ENCODE measurements at regions not wholly inside any gene's neighbourhood (a gene's known extent, or its start where the extent isn't known, plus 50 kb on each side); places are given as distances from the start of the nearest gene placed in this dataset.

DNA sequence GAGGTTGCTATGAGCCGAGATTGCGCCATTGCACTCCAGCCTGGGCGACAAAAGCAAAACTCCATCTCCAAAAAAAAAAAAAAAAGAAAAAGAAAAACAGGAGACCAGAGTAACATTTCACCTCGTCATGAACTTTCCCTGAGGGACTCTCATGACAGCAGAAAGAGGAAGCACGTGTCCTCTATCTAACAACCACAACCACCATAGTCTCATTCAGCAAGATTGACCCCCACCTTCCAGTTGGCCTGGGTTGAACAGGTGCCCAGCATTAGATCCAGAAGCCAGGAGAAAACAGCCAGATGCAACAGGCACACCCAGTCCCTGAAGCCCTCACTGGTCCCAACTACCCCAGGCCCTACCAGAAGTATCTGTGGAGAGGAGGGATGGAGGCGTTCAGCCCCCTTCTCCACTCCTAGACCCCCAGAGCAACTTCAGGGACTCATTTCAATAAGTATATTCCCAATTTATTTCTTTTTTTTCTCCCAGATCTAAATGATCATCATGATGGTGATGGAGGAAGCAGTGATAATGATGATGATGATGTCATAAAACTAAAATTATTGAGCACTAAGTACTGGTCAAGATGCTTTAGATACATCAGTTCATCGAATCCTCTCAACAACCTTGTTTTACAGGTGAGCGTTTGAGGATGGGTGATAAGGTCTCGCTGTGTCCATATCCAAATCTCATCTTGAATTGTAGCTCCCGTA lies 235.0 kb downstream of the EFCAB11 start:
- Histone ChIP-seq H3K4me3 (no peak overlapping the region), H3K27me3 (no peaks in the 10 kb centered on the region), H3K36me3 (no peaks in the 10 kb centered on the region), H3K9me3 (no peaks in the 10 kb centered on the region), H3K27ac (no peak overlapping the region), H3K4me1 (peaks cover 21% of the 10 kb centered on the region)
- TF ChIP-seq POLR2A (IDR thresholded peaks at IDR 0.05) (no peak), POLR2AphosphoS5 (IDR thresholded peaks at IDR 0.05) (no peak), EP300 (IDR thresholded peaks at IDR 0.05) (no peak)
- TF ChIP-seq, protein P1, sequence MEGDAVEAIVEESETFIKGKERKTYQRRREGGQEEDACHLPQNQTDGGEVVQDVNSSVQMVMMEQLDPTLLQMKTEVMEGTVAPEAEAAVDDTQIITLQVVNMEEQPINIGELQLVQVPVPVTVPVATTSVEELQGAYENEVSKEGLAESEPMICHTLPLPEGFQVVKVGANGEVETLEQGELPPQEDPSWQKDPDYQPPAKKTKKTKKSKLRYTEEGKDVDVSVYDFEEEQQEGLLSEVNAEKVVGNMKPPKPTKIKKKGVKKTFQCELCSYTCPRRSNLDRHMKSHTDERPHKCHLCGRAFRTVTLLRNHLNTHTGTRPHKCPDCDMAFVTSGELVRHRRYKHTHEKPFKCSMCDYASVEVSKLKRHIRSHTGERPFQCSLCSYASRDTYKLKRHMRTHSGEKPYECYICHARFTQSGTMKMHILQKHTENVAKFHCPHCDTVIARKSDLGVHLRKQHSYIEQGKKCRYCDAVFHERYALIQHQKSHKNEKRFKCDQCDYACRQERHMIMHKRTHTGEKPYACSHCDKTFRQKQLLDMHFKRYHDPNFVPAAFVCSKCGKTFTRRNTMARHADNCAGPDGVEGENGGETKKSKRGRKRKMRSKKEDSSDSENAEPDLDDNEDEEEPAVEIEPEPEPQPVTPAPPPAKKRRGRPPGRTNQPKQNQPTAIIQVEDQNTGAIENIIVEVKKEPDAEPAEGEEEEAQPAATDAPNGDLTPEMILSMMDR (IDR thresholded peaks at IDR 0.05): no peak
- 93% methylated on average over 10 of the region's 10 CpGs for WGBS
- DNase-seq (ENCODE audit: low spot score in 2 of 2): no peak

DNA sequence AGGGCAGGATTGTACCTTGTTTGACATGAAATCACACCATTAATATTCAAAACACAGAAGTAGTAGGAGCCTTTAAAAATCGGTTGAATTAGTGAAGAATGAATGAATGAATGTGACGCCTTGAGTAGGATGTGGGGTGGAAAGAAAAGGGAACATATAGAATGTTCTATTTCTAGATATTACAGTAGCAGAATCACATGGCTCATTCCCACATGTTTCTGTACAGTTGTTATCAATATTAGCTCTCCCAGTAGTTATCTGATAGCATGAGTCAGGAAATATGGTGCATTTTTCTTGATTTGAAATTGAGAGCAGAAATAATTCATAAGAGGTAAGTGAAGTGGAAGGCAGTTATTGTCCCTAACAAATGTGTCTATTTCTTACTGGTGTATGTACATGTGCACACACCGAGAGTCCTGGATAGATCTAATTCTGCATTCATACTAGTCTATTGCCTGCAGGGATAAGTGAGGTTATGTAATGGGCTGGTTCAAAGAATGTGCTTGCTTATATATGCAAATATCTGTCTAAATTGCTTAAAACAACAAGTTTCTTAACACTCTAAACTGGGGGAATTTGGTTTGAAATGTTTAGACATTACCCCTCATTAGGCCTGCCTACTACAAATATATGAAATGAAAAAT lies 245.4 kb downstream of the EFCAB11 start:
- peaks cover 4% of the 10 kb centered on the region for H3K9me3 ChIP-seq
- H3K4me3 ChIP-seq: no peak overlapping the region
- no peak for TF ChIP-seq POLR2A (IDR thresholded peaks at IDR 0.05)
- TF ChIP-seq, protein P1 (IDR thresholded peaks at IDR 0.05): no peak
- TF ChIP-seq POLR2AphosphoS5 (IDR thresholded peaks at IDR 0.05): no peak
- no peaks in the 10 kb centered on the region for H3K27me3 ChIP-seq
- no peak overlapping the region for H3K27ac ChIP-seq
- 63% methylated on average over 3 of the region's 3 CpGs for whole genome bisulfite sequencing
- DNase-seq (ENCODE audit: low spot score in 2 of 2): no peak
- H3K36me3 ChIP-seq: no peaks in the 10 kb centered on the region
- H3K4me1 ChIP-seq: no peaks in the 10 kb centered on the region

DNA sequence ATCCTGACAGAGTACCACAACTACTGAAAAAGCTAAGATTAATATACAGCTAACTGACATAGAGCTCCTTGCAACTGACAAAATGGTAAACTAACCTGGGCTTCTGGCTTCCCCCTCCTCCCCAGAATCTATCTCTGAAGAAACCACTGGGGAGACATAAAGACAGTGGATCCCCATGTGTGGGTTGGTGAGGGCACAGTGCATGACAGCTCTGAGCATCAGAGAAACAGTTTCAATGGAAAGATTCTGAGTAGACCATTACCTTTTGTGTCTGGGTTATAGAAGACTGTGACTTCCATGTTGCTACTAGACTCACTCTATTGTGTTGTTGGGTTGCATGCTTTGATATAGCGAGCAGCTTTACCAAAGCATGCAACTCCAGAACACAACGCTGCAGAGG lies 247.4 kb downstream of the EFCAB11 start:
- no peak overlapping the region for H3K4me3 ChIP-seq
- H3K36me3 ChIP-seq: no peaks in the 10 kb centered on the region
- peaks cover 4% of the 10 kb centered on the region for H3K9me3 ChIP-seq
- peaks cover 12% of the 10 kb centered on the region for H3K4me1 ChIP-seq
- WGBS: 100% methylated on average over 1 of the region's 2 CpGs
- no peaks in the 10 kb centered on the region for H3K27me3 ChIP-seq
- no peak overlapping the region for H3K27ac ChIP-seq
- TF ChIP-seq POLR2AphosphoS5 (IDR thresholded peaks at IDR 0.05): no peak
- TF ChIP-seq, protein P1 (IDR thresholded peaks at IDR 0.05): no peak
- TF ChIP-seq POLR2A (IDR thresholded peaks at IDR 0.05): no peak
- no peak for TF ChIP-seq EP300 (IDR thresholded peaks at IDR 0.05)
- no peak for DNase-seq (ENCODE audit: low spot score in 2 of 2)

DNA sequence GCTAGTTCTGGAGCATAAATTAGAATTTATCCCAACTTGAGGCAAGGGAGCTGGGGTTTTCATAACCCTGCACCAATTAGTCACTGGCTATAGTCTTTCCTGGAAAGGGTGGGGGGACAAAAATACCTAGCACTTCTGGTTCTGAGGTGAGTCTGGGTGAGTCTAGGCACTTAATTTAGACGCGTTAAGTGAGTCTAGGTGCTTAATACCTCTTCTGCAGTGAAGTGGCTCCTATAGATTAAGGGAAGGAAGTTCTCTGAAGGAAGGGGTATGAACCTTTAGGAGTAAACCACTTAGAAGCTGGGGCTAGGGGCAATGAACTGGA lies 251.7 kb downstream of the EFCAB11 start:
- DNase-seq (ENCODE audit: low spot score in 2 of 2): no peak
- Histone ChIP-seq H3K9me3 (no peaks in the 10 kb centered on the region), H3K4me1 (peaks cover 23% of the 10 kb centered on the region), H3K27ac (no peak overlapping the region), H3K4me3 (no peak overlapping the region), H3K36me3 (no peaks in the 10 kb centered on the region), H3K27me3 (no peaks in the 10 kb centered on the region)
- TF ChIP-seq POLR2A (IDR thresholded peaks at IDR 0.05) (no peak), POLR2AphosphoS5 (IDR thresholded peaks at IDR 0.05) (no peak), EP300 (IDR thresholded peaks at IDR 0.05) (no peak)
- TF ChIP-seq, protein P1 (IDR thresholded peaks at IDR 0.05): no peak
- 85% methylated on average over 2 of the region's 2 CpGs for WGBS

DNA sequence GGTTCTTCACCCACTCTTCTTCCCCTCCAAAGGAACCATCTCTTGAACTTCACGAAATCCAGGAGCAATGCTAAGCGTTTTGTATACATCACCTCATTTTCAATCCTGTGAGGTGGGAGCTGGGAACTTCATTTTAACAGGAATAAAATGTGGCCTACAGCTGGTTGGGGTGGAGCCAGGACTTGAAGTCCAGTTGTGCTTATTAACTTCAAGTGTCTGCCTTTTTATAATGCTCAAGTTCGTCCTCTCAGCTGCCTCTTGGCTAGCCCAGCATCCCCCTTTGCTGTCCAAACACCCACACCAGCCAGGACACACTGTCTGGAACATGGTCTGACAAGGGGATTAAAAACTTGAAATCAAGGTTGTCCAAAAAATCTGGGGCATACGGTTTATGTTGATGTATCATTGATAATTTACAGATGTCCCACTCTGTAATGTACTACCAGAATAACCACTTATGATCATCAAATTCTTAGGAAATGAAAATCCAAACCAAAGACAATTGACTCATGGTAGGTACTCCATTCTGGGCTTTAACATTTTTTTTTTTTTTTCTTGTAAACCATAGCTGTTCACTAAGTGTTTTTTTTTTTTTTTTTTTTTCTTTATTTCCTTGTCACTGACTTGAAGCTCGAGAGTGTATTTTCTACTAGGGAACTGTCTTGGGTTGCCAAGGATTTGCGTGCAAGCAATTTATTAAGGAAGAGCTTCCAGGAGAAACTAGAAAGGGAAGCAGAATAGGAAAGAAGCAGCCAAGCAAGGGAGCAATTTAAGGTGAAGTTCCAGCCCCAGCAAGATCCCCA lies 252.3 kb downstream of the EFCAB11 start:
- no peak for TF ChIP-seq POLR2A (IDR thresholded peaks at IDR 0.05)
- no peak for TF ChIP-seq POLR2AphosphoS5 (IDR thresholded peaks at IDR 0.05)
- TF ChIP-seq EP300 (IDR thresholded peaks at IDR 0.05): no peak
- TF ChIP-seq, protein P1 (IDR thresholded peaks at IDR 0.05): no peak
- Histone ChIP-seq H3K27me3 (no peaks in the 10 kb centered on the region), H3K4me1 (peaks cover 23% of the 10 kb centered on the region), H3K4me3 (peak overlapping the region; percentile 71), H3K27ac (peak overlapping the region; percentile 85), H3K36me3 (no peaks in the 10 kb centered on the region), H3K9me3 (no peaks in the 10 kb centered on the region)
- 35% methylated on average over 6 of the region's 6 CpGs for WGBS
- peak in 1 of 2 donors; percentile 65 for DNase-seq (ENCODE audit: low spot score in 2 of 2)

Measured in suprapubic skin (tissue), 4 donors.